Brain microvascular endothelial cell (primary cell): ENCODE measurements at regions not wholly inside any gene's neighbourhood (a gene's known extent, or its start where the extent isn't known, plus 50 kb on each side); places are given as distances from the start of the nearest gene placed in this dataset.

Experiments
- DNase-seq: peaks from one replicate; pipeline ENCODE4 v3.0.0-alpha.2; 2020
- H3K27ac ChIP-seq: fragments of 250-450 bp; sonication (Bioruptor Pico); 2 replicates; pipeline ENCODE4 v1.5.1; 2020; ENCODE audit warnings: mild to moderate bottlenecking, moderate library complexity
- H3K27me3 ChIP-seq: fragments of 250-450 bp; sonication (Bioruptor Pico); replicated peaks from 2 replicates; pipeline ENCODE4 v1.5.1; 2020; ENCODE audit warnings: mild to moderate bottlenecking
- H3K36me3 ChIP-seq: fragments of 250-450 bp; sonication (Bioruptor Pico); replicated peaks from 2 replicates; pipeline ENCODE4 v1.5.1; 2020; ENCODE audit warnings: mild to moderate bottlenecking
- H3K4me3 ChIP-seq: 2 replicates; pipeline ENCODE4 v1.5.1; 2011; ENCODE audit warnings: low read depth, mild to moderate bottlenecking, control low read depth, low read length, moderate library complexity
- CTCF ChIP-seq: IDR thresholded peaks from 2 replicates; pipeline ENCODE4 v1.5.1; 2011; ENCODE audit warnings: low read depth, mild to moderate bottlenecking, moderate library complexity, low read length, control low read depth, inconsistent platforms; ENCODE audit errors: missing control alignments
- in situ Hi-C: cut with HindIII; loops from 2 replicates; pipeline ENCODE4 v1.10.0; 2017; ENCODE audit warnings: low sequenced_read_pairs, low pct_ligation_motif_present

GRCh38 chr13:73701160-73701559 is 433.0 kb downstream of the KLF12 start:
- Histone ChIP-seq H3K4me3 (no peak overlapping the region), H3K36me3 (no peaks in the 10 kb centered on the region), H3K27ac (no peak overlapping the region), H3K27me3 (no peaks in the 10 kb centered on the region)
- no peak for DNase-seq
- in situ Hi-C loops = loop anchor here (25.0 kb wide), 1 partner anchor 864 kb away; no protein-coding TSS in a partner anchor
- TF ChIP-seq CTCF = no peak

DNA sequence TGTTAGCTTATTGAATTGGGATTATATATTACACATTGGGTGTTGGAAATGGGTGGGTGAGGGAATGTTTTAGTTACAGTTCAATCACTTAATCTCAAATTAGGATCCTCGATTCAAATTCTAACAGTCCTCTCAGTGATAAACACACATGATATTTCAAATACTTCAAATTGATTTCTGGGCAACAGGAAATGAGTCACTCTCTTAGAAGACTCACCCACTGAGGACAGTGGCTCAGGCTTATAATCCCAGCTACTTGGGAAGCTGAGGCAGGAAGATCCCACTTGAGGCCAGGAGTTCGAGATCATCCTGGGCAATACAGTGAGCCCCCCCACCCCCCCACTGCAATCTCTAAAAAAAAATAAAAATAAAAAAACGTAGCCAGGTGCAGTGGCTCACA is 435.3 kb downstream of the KLF12 start:
- in situ Hi-C loops = no loop called here
- no peak for TF ChIP-seq CTCF
- Histone ChIP-seq H3K4me3 (no peak overlapping the region), H3K27ac (no peak overlapping the region), H3K36me3 (peaks cover 3% of the 10 kb centered on the region), H3K27me3 (no peaks in the 10 kb centered on the region)
- no peak for DNase-seq

- DNase-seq = no peak
- no peak overlapping the region for H3K27ac ChIP-seq
- H3K27me3 ChIP-seq = no peaks in the 10 kb centered on the region
- no peak overlapping the region for H3K4me3 ChIP-seq
- in situ Hi-C loops = no loop called here
- H3K36me3 ChIP-seq = peaks cover 5% of the 10 kb centered on the region
- no peak for TF ChIP-seq CTCF
These were observed 437.0 kb downstream of the KLF12 start for GRCh38 chr13:73697166-73697565.

GRCh38 chr13:73696713-73697112 is 437.5 kb downstream of the KLF12 start:
- no peak overlapping the region for H3K4me3 ChIP-seq
- peaks cover 5% of the 10 kb centered on the region for H3K36me3 ChIP-seq
- no peak for DNase-seq
- no peak overlapping the region for H3K27ac ChIP-seq
- in situ Hi-C loops = no loop called here
- H3K27me3 ChIP-seq = no peaks in the 10 kb centered on the region
- TF ChIP-seq CTCF = no peak

DNA sequence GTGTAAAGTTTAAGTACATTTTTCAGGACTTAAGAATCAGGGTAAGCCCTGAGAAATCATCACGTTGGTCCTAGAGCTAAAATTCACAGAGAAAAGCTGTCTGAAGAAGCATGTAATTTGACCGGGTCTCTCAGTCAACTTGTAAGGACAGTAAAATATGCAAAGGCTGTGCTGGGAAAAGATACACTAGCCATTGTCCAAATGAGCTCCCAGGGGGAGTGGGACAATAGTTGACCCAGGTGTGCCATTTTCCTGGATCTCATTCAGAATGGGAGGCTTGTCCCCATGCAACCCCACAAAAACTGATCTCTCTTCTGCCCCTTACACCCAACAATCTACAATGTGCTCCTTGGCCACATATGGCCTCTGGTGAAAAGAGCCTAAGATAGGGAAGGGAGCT is 437.9 kb downstream of the KLF12 start:
- in situ Hi-C loops = no loop called here

More for the DNA sequence above, 437.9 kb downstream of the KLF12 start:
- no peak for DNase-seq
- Histone ChIP-seq H3K36me3 (peaks cover 5% of the 10 kb centered on the region), H3K27me3 (no peaks in the 10 kb centered on the region), H3K4me3 (no peak overlapping the region), H3K27ac (no peak overlapping the region)
- no peak for TF ChIP-seq CTCF
